Renal pelvis (tissue), 1 donor: ENCODE measurements at regions not wholly inside any gene's neighbourhood (a gene's known extent, or its start where the extent isn't known, plus 50 kb on each side); places are given as distances from the start of the nearest gene placed in this dataset.
"Not testable (repeated sequence)": the region's sequence is repeated elsewhere in the genome, so short reads cannot be mapped to it uniquely, and the experiment has no call there.

Experiments used
- DNase-seq: peaks from one replicate; pipeline ENCODE4 v3.0.0-alpha.2; 2013

DNA sequence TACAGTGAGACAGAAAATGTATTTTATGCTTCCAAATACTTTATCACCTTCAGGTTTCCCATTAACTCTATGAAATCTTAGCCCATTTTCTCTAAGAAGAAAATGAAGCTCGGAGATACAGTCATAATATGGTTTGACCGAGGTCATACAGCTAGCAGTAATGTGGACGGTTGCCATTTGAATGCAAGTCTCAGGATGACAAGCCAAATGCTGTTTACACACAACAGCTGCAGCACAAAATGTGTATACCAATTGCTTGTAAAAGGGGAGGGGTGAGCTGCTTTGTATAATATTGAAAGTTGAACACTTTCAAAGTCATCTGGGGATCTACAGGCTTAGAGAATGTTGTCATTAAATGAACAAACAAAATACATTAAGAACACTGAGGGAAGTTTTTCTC, 93.8 kb upstream of the FSIP2 start:
- peak; percentile 27 for DNase-seq

DNA sequence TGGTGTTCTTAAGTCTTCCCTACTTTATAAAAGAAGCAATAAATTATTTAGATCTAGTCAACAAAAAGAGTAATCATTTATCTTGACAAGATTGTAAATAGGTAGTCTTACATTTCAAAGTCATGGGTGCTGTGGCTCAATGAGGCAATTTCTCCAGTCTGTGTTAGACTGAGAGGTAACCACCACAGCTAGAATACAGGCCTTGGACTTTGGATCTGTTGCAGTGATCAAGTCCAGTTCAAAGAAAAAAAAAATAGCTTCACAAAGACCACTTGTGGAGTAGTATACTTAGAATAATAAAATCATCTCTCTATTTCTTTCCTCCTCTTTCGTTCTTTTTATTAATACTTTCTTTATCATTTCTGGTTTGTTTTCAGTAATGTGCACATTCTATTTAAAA, 93.1 kb upstream of the FSIP2 start:
- no peak for DNase-seq

DNA sequence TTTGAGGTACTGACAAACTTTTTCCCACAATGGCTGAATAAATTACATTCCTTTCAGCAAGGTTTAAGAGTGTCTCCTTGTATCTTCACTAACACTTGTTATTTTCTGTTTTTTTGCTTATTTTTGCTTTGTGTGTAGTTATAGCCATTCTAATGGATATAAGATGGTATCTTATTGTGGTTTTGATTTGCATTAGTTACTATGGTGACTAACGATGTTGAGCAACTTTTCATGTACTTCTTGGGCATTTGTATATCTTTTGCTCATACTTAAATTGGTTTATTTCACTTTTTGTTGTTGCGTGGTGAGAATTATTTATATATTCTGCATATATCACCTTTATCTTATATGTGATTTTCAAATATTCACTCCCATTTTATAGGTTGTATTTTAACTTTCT, 79.9 kb upstream of the FSIP2 start:
- DNase-seq, result no peak

DNA sequence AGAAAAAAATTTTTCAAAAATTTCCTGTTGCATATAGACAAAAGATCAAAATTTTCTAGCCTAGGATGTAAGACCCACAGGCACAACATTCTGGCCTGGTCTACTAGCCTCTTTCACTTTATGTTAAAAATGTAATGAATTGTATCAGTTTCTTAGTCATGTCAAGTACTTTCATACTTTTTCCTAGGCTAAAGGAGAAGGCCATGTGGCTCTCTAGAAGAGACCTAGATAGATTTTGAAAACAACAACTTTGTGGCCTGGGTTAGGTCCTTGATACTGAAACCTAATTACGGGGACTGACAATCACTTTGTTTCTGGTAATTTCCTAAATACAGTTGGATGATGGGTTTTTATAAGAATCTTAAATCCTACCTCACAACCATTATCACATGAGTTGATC, 74.8 kb upstream of the FSIP2 start:
- no peak for DNase-seq

DNA sequence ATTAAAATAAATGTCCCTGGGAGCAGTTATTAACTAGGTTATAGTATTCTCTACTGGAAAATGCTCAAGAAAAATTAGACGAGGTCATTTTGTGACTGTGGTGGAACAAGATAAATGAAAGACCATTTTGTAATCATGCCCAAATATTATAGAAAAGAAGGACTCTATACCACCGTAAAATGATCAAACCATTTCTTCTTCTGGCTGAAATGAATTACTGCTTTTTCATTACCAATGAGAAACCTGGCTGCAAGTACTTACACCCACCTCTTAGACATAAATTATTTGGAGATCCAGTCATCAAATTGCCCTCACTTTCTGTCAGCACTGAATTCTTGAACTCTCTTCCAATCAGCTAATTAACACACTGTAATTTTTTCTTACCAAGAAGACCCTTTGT, 74.2 kb upstream of the FSIP2 start:
- no peak for DNase-seq

DNA sequence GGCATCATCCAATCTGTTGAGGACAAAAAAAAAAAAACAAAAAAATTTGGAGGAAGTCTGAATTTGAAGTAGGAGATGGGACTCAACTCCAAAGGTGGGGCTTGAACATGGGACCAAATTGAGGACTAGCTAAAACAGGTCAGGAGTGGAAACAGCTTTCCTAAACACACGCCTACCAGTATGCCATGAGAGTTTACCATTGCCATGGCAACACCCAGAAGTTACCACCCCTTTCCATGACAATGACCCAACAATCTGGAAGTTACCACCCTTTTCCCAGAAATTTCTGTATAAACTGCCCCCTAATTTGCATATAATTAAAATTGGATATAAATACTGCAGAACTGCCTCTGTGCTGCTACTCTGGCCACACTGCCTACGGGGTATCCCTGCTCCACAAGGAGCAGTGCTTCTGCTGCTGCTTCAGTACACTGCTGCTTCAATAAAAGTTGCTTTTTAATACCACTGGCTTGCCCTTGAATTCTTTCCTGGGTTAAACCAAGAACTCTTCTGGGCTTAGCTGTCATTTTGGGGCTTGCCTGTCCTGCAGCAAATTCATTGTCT, 73.3 kb upstream of the FSIP2 start:
- DNase-seq, result no peak

DNA sequence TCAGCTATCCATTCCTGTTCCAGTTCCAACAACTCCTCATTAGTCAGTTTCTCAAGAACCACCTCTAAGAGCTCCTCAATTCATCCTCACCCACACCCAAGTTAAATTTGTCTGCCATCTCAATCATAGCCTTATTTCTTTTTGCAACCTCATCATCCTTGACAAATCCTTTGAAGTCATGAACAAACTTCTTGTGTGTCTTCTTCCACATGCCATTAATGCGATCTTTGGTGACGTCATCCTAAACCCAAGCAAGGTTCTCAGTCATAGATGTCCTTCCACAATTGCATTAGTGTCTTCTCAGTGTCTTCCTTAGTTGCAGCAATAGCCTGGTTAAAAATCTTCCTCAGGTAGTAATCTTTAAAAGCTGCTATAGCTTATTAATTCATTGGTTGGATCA, 71.2 kb upstream of the FSIP2 start:
- no peak for DNase-seq

DNA sequence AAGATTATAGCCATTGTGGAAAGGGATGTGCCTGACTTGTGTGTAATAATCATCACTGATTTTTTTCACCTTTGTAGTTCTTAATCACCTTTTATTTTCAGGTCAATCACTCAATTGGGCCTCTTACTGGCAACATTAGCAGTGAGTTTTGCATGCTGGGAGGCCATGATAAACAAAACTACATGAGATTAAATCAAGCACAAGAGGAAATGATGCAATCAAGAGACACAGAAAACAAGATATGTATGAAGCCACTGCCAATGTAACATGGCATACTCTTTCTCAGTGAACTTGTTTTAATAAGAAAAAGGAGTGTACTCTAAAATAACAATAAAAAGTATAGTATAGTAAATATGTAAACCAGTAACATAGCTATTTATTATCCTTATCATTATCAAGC, 69.9 kb upstream of the FSIP2 start:
- no peak for DNase-seq

DNA sequence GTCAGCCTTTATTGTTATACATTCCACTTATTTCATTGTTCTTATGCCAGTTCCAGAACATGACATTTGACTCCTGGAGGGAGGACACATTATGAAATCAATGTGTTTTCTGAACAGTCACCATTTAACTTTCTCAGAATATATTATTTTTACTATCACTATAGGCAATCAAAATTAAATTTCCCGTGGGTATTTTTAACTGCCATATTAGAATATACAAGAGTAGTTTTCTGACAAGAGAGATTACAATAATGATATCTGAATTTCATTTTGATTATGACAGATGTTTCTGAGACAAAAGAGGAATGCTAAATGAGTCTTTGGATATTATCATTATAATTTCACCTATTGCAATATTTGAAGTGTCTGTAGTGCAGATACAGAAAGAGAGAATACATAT, 64.4 kb upstream of the FSIP2 start:
- DNase-seq, result no peak

DNA sequence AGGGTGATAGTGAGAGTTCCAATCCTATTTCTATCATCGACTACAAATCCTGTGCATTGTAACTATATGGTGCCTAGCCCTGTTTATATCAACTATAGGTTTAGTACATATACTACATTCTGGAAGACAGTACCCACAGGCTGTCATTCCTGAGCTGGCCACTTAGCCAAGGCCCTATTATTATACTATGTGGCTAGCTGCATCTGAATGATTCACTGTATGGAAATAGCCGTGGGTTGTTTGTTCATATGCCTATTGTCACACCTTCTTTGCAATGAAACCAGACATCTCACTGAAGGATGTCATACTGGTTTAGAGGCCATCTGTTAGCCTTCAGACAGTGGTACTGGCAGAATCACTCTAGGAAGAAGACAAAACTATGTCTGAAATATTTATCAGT, 62.3 kb upstream of the FSIP2 start:
- no peak for DNase-seq

DNA sequence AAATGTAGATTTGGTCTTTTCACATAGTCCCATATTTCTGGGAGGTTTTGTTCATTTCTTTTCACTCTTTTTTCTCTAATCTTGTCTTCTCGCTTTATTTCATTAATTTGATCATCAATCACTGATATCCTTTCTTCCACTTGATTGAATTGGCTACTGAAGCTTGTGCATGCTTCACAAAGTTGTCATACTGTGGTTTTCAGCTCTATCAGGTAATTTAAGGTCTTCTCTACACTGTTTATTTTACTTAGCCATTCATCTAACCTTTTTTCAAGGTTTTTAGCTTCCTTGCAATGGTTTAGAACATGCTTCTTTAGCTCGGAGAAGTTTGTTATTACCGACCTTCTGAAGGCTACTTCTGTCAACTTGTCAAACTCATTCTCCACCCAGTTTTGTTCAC, 51.6 kb upstream of the FSIP2 start:
- DNase-seq, result not testable (repeated sequence)

DNA sequence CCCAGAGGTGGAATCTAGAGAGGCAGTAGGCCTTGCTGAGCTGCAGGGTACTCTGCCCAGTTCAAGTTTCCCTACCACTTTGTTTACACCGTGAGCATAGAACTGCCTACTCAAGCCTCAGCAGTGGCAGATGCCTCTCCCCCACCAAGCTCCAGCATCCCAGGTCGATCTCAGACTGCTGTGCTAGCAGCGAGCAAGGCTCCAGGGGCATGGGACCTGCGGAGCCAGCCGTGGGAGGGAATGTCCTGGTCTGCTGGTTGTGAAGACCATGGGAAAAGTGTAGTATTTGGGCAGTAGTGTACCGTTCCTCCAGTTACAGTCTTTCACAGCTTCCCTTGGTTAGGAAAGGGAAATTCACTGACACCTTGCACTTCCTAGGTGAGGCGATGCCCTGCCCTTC, 50.6 kb upstream of the FSIP2 start:
- DNase-seq, result no peak
